Ascending aorta (tissue), 2 donors: ENCODE measurements at regions not wholly inside any gene's neighbourhood (a gene's known extent, or its start where the extent isn't known, plus 50 kb on each side); places are given as distances from the start of the nearest gene placed in this dataset.
"Not testable (repeated sequence)": the region's sequence is repeated elsewhere in the genome, so short reads cannot be mapped to it uniquely, and the experiment has no call there.

Experiments used
- DNase-seq, 2 donors: peaks; one replicate each; pipeline ENCODE4 v3.0.0-alpha.2; 2019; ENCODE audit warnings: low spot score in 2 of 2
- H3K27ac ChIP-seq, 2 donors: fragments of 200-600 bp; sonication (generic); one replicate each; pipeline ENCODE4 v1.5.1; 2016 to 2017; ENCODE audit warnings: mild to moderate bottlenecking in 1 of 2
- H3K27me3 ChIP-seq: fragments of 200-600 bp; sonication (generic); one replicate; pipeline ENCODE4 v1.5.1; 2017
- H3K36me3 ChIP-seq, 2 donors: fragments of 200-600 bp; sonication (generic); one replicate each; pipeline ENCODE4 v1.5.1; 2016
- H3K4me1 ChIP-seq, 2 donors: fragments of 200-600 bp; sonication (generic); one replicate each; pipeline ENCODE4 v1.5.1; 2016 to 2017; ENCODE audit warnings: mild to moderate bottlenecking in 1 of 2
- H3K4me3 ChIP-seq, 2 donors: fragments of 200-600 bp; sonication (generic); one replicate each; pipeline ENCODE4 v1.5.1; 2016 to 2017; ENCODE audit warnings: mild to moderate bottlenecking in 1 of 2
- H3K9me3 ChIP-seq, 2 donors: fragments of 200-600 bp; sonication (generic); one replicate each; pipeline ENCODE4 v1.5.1; 2016
- intact Hi-C: fragments of 100-400 bp; cut with DNase I; formaldehyde crosslinking; loops from one replicate; pipeline ENCODE4 v1.15.1; 2023
- TF ChIP-seq, protein P1 (sequence below), 3 experiments: fragments of 200-600 bp in 2 of 3; fragments of 450-650 bp in 1 of 3; sonication (generic) in 2 of 3; IDR thresholded peaks; one replicate each; pipeline ENCODE4 v1.5.1; 2016 to 2019; ENCODE audit warnings: antibody characterized with exemption in 3 of 3, mild to moderate bottlenecking in 1 of 3, moderate library complexity in 1 of 3

DNA sequence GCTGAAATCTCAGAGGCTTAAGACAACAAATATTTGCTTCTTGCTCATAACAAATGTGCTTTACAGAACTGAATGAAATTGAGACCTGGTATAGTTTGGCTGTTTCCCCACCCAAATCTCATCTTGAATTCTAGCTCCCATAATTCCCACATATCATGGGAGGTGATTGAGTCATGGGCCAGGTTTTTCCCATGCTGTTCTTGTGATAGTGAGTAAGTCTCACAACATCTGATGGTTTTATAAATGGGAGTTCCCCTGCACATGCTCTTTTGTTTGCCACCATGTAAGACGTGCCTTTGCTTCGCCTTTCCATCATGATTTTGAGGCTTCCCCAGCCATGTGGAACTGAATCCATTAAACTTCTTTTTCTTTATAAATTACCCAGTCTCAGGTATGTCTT, 221.1 kb upstream of the DIPK2B start:
- TF ChIP-seq, protein P1, sequence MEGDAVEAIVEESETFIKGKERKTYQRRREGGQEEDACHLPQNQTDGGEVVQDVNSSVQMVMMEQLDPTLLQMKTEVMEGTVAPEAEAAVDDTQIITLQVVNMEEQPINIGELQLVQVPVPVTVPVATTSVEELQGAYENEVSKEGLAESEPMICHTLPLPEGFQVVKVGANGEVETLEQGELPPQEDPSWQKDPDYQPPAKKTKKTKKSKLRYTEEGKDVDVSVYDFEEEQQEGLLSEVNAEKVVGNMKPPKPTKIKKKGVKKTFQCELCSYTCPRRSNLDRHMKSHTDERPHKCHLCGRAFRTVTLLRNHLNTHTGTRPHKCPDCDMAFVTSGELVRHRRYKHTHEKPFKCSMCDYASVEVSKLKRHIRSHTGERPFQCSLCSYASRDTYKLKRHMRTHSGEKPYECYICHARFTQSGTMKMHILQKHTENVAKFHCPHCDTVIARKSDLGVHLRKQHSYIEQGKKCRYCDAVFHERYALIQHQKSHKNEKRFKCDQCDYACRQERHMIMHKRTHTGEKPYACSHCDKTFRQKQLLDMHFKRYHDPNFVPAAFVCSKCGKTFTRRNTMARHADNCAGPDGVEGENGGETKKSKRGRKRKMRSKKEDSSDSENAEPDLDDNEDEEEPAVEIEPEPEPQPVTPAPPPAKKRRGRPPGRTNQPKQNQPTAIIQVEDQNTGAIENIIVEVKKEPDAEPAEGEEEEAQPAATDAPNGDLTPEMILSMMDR (IDR thresholded peaks at IDR 0.05), result no peak
- no peaks in the 10 kb centered on the region for H3K4me1 ChIP-seq
- intact Hi-C loops, result no loop called here
- no peaks in the 10 kb centered on the region for H3K27me3 ChIP-seq
- DNase-seq, result no peak
- H3K36me3 ChIP-seq, result no peaks in the 10 kb centered on the region
- no peak overlapping the region for H3K27ac ChIP-seq
- H3K9me3 ChIP-seq, result no peaks in the 10 kb centered on the region
- H3K4me3 ChIP-seq, result no peak overlapping the region

- intact Hi-C loops, result no loop called here
Observed at GRCh38 chrX:45404206-45404605, 203.5 kb upstream of the DIPK2B start.

DNA sequence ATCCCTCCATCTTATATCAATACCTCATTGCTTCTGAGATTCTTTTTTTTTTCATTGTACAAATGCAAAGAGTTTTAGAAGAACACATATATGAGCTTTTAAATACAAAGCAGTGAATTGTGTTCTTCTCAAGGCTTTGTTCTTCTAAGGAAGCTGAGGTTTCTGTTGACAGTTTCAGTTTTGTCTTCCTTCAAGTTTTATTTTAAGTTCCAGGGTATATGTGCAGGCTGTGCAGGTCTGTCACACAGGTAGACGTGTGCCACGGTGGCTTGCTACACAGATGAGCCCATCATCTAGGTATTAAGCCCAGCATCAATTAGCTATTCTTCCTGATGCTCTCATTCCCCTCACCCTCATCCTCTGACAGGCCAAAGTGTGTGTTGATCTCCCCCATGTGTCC, 201.2 kb upstream of the DIPK2B start:
- H3K27ac ChIP-seq, result no peak overlapping the region
- H3K4me1 ChIP-seq, result no peaks in the 10 kb centered on the region
- H3K4me3 ChIP-seq, result no peak overlapping the region
- intact Hi-C loops, result no loop called here
- DNase-seq, result no peak
- no peaks in the 10 kb centered on the region for H3K9me3 ChIP-seq
- TF ChIP-seq, protein P1 (IDR thresholded peaks at IDR 0.05), result no peak
- no peaks in the 10 kb centered on the region for H3K36me3 ChIP-seq
- H3K27me3 ChIP-seq, result no peaks in the 10 kb centered on the region

More at GRCh38 chrX:45404206-45404605, 203.5 kb upstream of the DIPK2B start:
- no peaks in the 10 kb centered on the region for H3K27me3 ChIP-seq
- H3K27ac ChIP-seq, result no peak overlapping the region
- no peaks in the 10 kb centered on the region for H3K36me3 ChIP-seq
- DNase-seq, result no peak
- H3K9me3 ChIP-seq, result no peaks in the 10 kb centered on the region
- TF ChIP-seq, protein P1 (IDR thresholded peaks at IDR 0.05), result no peak
- H3K4me3 ChIP-seq, result no peak overlapping the region
- no peaks in the 10 kb centered on the region for H3K4me1 ChIP-seq

DNA sequence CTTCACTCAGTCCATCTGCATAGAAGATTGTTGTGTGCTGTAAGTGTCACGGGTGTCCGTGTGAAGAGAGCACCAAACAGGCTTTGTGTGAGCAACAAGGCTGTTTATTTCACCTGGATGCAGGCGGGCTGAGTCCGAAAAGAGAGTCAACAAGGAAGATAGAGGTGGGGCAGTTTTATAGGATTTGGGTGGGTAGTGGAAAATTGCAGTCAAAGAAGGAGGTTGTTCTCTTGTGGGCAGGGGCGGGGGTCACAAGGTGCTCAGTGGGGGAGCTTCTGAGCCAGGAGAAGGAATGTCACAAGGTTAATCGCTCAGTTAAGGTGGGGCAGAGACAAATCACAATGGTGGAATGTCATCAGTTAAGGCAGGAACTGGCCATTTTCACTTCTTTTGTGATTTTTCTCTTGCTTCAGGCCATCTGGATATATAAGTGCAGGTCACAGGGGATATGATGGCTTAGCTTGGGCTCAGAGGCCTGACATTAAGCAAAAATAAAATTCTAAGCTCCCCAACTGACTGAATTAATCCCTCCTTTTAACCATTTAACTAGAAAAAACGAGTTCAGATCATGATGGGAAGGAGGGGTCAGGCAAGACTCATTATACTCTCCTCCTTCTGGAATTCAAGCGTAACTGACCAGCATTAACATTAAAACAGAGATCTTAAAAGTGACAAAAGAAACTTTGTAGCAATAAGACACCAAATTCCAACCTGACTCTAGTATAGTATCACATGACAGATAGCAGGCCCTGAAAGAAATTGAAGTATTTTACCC, 200.5 kb upstream of the DIPK2B start:
- H3K27ac ChIP-seq, DNase-seq, H3K27me3 ChIP-seq, H3K4me3 ChIP-seq, H3K36me3 ChIP-seq, H3K4me1 ChIP-seq, intact Hi-C loops, H3K9me3 ChIP-seq: not testable (repeated sequence)

GRCh38 chrX:45400027-45400779, 199.5 kb upstream of the DIPK2B start:
- Histone ChIP-seq H3K27ac (no peak overlapping the region), H3K9me3 (peaks cover 0 to 17% of the 10 kb centered on the region in 2 donors), H3K36me3 (no peaks in the 10 kb centered on the region), H3K4me3 (no peak overlapping the region), H3K27me3 (no peaks in the 10 kb centered on the region), H3K4me1 (no peaks in the 10 kb centered on the region)
- DNase-seq, result no peak
- TF ChIP-seq, protein P1 (IDR thresholded peaks at IDR 0.05), result no peak
- intact Hi-C loops, result no loop called here

DNA sequence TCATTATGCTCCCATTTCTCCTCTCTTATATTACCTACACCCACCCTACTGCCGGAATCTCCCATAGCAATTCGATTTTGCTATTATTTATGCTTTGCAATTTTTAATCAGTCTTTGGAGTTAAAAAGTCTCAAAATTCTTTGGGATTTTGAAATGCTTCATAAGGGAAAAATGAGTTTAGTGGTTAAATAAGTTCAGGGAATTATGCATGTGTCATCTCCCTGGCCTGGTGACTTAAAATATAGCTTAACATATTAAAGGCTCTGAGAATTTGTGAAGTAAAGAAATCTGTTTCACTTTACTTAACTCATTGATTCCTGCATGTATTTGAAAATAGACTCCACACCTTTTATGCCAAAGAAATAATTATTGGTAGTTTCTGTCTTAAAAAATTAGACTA, 185.1 kb upstream of the DIPK2B start:
- TF ChIP-seq, protein P1 (IDR thresholded peaks at IDR 0.05), result no peak
- H3K9me3 ChIP-seq, result peaks cover 0 to 9% of the 10 kb centered on the region in 2 donors
- intact Hi-C loops, result no loop called here
- H3K27ac ChIP-seq, result no peak overlapping the region
- no peaks in the 10 kb centered on the region for H3K27me3 ChIP-seq
- no peak overlapping the region for H3K4me3 ChIP-seq
- no peaks in the 10 kb centered on the region for H3K36me3 ChIP-seq
- DNase-seq, result no peak
- no peaks in the 10 kb centered on the region for H3K4me1 ChIP-seq
